Chondrocyte (in vitro differentiated cells): ENCODE measurements at regions not wholly inside any gene's neighbourhood (a gene's known extent, or its start where the extent isn't known, plus 50 kb on each side); places are given as distances from the start of the nearest gene placed in this dataset.

Experiments used
- DNase-seq: peaks from one replicate; pipeline ENCODE4 v3.0.0; 2021; ENCODE audit warnings: mixed read lengths, low spot score
- H3K27ac Mint-ChIP-seq: one replicate; pipeline ENCODE4 v1.8.0; 2021; ENCODE audit warnings: mild to moderate bottlenecking, moderate library complexity, mixed read lengths; ENCODE audit not compliant: unreplicated experiment
- H3K27me3 Mint-ChIP-seq: 2 replicates; pipeline ENCODE4 v1.8.0; 2021; ENCODE audit warnings: low read depth, mixed read lengths
- H3K36me3 Mint-ChIP-seq: 2 replicates; pipeline ENCODE4 v1.8.0; 2021; ENCODE audit warnings: low read depth, mixed read lengths
- H3K4me1 Mint-ChIP-seq: 2 replicates; pipeline ENCODE4 v1.8.0; 2021; ENCODE audit warnings: low read depth, mild to moderate bottlenecking, mixed read lengths
- H3K4me3 Mint-ChIP-seq: one replicate; pipeline ENCODE4 v1.8.0; 2021; ENCODE audit warnings: mild to moderate bottlenecking, moderate library complexity, mixed read lengths; ENCODE audit not compliant: unreplicated experiment
- H3K9me3 Mint-ChIP-seq: 2 replicates; pipeline ENCODE4 v1.8.0; 2021; ENCODE audit warnings: low read depth, mixed read lengths
- TF ChIP-seq, protein P1 (sequence below): fragments of 200-600 bp; sonication (generic); IDR thresholded peaks from 2 replicates; pipeline ENCODE4 v1.5.0; 2021; ENCODE audit warnings: antibody characterized with exemption, mild to moderate bottlenecking, moderate library complexity

- peaks cover 6% of the 10 kb centered on the region for H3K27me3 Mint-ChIP-seq
- H3K4me3 Mint-ChIP-seq: no peak overlapping the region
- H3K27ac Mint-ChIP-seq: no peak overlapping the region
- H3K9me3 Mint-ChIP-seq: no peaks in the 10 kb centered on the region
- H3K36me3 Mint-ChIP-seq: no peaks in the 10 kb centered on the region
- DNase-seq: no peak
- H3K4me1 Mint-ChIP-seq: no peaks in the 10 kb centered on the region
- TF ChIP-seq, protein P1, sequence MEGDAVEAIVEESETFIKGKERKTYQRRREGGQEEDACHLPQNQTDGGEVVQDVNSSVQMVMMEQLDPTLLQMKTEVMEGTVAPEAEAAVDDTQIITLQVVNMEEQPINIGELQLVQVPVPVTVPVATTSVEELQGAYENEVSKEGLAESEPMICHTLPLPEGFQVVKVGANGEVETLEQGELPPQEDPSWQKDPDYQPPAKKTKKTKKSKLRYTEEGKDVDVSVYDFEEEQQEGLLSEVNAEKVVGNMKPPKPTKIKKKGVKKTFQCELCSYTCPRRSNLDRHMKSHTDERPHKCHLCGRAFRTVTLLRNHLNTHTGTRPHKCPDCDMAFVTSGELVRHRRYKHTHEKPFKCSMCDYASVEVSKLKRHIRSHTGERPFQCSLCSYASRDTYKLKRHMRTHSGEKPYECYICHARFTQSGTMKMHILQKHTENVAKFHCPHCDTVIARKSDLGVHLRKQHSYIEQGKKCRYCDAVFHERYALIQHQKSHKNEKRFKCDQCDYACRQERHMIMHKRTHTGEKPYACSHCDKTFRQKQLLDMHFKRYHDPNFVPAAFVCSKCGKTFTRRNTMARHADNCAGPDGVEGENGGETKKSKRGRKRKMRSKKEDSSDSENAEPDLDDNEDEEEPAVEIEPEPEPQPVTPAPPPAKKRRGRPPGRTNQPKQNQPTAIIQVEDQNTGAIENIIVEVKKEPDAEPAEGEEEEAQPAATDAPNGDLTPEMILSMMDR: no peak
Measured at GRCh38 chr14:98945611-98946570, 326.1 kb downstream of the BCL11B start.

DNA sequence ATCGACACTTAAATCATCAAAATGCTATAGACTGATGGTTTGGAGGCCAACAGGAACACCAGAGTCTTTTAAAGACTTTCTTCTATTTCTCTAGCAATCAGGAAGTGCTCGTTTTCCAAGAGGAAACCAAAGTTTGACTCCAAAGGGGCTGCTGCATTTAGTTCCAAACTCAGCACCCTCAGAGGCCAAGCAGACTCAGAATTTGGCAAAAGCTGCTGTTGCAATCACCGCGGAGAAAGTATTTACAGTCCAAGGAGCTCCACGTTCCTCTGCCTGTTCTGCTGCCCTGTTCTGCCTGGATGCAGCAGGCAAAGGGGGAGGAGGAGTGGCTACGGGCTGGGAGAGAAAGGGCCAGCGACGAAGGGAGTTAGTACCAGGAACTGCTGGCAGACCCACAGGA, 325.1 kb downstream of the BCL11B start:
- TF ChIP-seq, protein P1: no peak
- Mint-ChIP-seq H3K27ac (no peak overlapping the region), H3K4me1 (no peaks in the 10 kb centered on the region), H3K27me3 (peaks cover 6% of the 10 kb centered on the region), H3K36me3 (no peaks in the 10 kb centered on the region), H3K9me3 (no peaks in the 10 kb centered on the region), H3K4me3 (no peak overlapping the region)
- no peak for DNase-seq

GRCh38 chr14:98947911-98948595, 323.9 kb downstream of the BCL11B start:
- TF ChIP-seq, protein P1: no peak
- Mint-ChIP-seq H3K9me3 (no peaks in the 10 kb centered on the region), H3K36me3 (no peaks in the 10 kb centered on the region), H3K27ac (no peak overlapping the region), H3K4me1 (peaks cover 6% of the 10 kb centered on the region), H3K27me3 (peaks cover 6% of the 10 kb centered on the region), H3K4me3 (no peak overlapping the region)
- no peak for DNase-seq

GRCh38 chr14:98949051-98949450, 322.9 kb downstream of the BCL11B start:
- DNase-seq: no peak
- no peaks in the 10 kb centered on the region for H3K36me3 Mint-ChIP-seq

More at GRCh38 chr14:98949051-98949450, 322.9 kb downstream of the BCL11B start:
- Mint-ChIP-seq H3K4me3 (no peak overlapping the region), H3K27me3 (peaks cover 2% of the 10 kb centered on the region), H3K9me3 (no peaks in the 10 kb centered on the region), H3K4me1 (peaks cover 12% of the 10 kb centered on the region), H3K27ac (no peak overlapping the region)
- TF ChIP-seq, protein P1: no peak
